Ovary (tissue), 7 donors: ENCODE measurements at regions not wholly inside any gene's neighbourhood (a gene's known extent, or its start where the extent isn't known, plus 50 kb on each side); places are given as distances from the start of the nearest gene placed in this dataset.

Experiments used
- DNase-seq, 5 donors: peaks; one replicate each; pipeline ENCODE4 v3.0.0-alpha.2; 2019 to 2020
- H3K27ac ChIP-seq, 2 donors: fragments of 200-600 bp; one replicate each; pipeline versions ENCODE4 v1.5.1 to v1.8.0; 2019 to 2022
- H3K27me3 ChIP-seq: fragments of 200-600 bp; one replicate; pipeline ENCODE4 v1.8.0; 2022
- H3K36me3 ChIP-seq: fragments of 200-600 bp; sonication (generic); one replicate; pipeline ENCODE4 v1.5.1; 2019
- H3K4me1 ChIP-seq: one replicate; pipeline ENCODE4 v1.8.1; 2013; ENCODE audit warnings: mild to moderate bottlenecking, moderate library complexity; ENCODE audit not compliant: insufficient read depth
- H3K4me3 ChIP-seq: fragments of 200-600 bp; sonication (generic); one replicate; pipeline ENCODE4 v1.5.1; 2017
- H3K9me3 ChIP-seq, 2 donors: fragments of 200-600 bp in 1 of 2; sonication (generic) in 1 of 2; one replicate each; pipeline versions ENCODE4 v1.5.1 to v1.8.1; 2013 to 2019; ENCODE audit warnings: mild to moderate bottlenecking in 1 of 2, moderate library complexity in 1 of 2
- CTCF ChIP-seq, 3 donors: fragments of 450-650 bp in 2 of 3; fragments of 200-600 bp in 1 of 3; IDR thresholded peaks; one replicate each; pipeline versions ENCODE4 v1.5.1 to v1.8.0; 2016 to 2022; ENCODE audit warnings: antibody characterized with exemption in 3 of 3, mild to moderate bottlenecking in 1 of 3
- EP300 ChIP-seq: sonication (generic); formaldehyde crosslinking; IDR thresholded peaks from one replicate; pipeline ENCODE4 v1.6.1; 2017; ENCODE audit warnings: antibody characterized with exemption
- POLR2A ChIP-seq: fragments of 450-650 bp; IDR thresholded peaks from one replicate; pipeline ENCODE4 v1.6.1; 2017; ENCODE audit warnings: antibody characterized with exemption, mild to moderate bottlenecking, moderate library complexity
- WGBS, 3 donors: extraction: QIAGEN DNeasy Blood & Tissue Kit in 1 of 3; methylation state at CpG; one replicate each; pipeline versions ENCODE4 v1.1.5 to v1.1.7; 2013 to 2017; 5-methylcytosine and 5-hydroxymethylcytosine counted together
- intact Hi-C, 4 donors: fragments of 100-400 bp; cut with DNase I; formaldehyde crosslinking; loops; one replicate each; pipeline versions ENCODE4 v1.11.0 to v1.15.1; 2022 to 2023
- donor health status: DM: no; HTN: no; CAD: no; lungs with moderate emphysema.
- donor health status: DM: no; HTN: no; CAD: no.
- donor health status: Bipolar disorder and iron deficiency.
- donor health status: DM: no; HTN: no; CAD: no.
- donor health status: DM: yes; HTN: yes; CAD: no.

DNA sequence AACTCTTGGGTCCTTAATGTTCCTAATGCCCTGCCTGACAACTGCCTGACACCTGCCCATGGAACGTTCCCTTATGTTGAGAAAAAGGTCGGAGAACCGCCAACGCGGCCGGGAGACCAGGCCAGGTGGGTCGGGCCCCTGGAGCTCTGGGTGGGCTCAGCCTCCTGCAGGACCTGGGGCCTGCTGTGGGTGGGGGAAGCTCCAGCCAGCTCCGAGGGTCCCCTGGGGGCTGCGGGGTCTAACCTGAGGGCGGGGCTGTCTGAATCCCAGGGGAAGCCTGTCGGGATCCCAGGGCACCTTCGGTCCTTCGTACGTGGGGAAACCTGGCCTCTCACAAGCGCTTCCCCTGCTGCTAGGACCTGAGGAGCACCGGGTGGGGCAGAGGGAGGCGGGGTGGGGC lies 296.0 kb downstream of the NDUFA10 start:
- DNase-seq, result peak in 1 of 5 donors; percentile 10
- TF ChIP-seq CTCF (IDR thresholded peaks at IDR 0.05), result no peak
- TF ChIP-seq POLR2A, result no peak
- TF ChIP-seq EP300, result no peak
- Histone ChIP-seq H3K27me3 (no peaks in the 10 kb centered on the region), H3K9me3 (no peaks in the 10 kb centered on the region), H3K27ac (no peak overlapping the region), H3K36me3 (no peaks in the 10 kb centered on the region), H3K4me1 (no peaks in the 10 kb centered on the region), H3K4me3 (no peak overlapping the region)
- 93 to 95% (median 95%) methylated on average over 17 of the region's 17 CpGs for WGBS, 3 donors
- intact Hi-C loops, result no loop called here

- H3K4me3 ChIP-seq, result no peak overlapping the region
- no peak overlapping the region for H3K27ac ChIP-seq
- no peaks in the 10 kb centered on the region for H3K36me3 ChIP-seq
- H3K27me3 ChIP-seq, result no peaks in the 10 kb centered on the region
- no peaks in the 10 kb centered on the region for H3K9me3 ChIP-seq
- intact Hi-C loops, result no loop called here
- DNase-seq, result peak in 1 of 5 donors; percentile 2
- TF ChIP-seq EP300, result no peak
- TF ChIP-seq POLR2A, result no peak
- TF ChIP-seq CTCF (IDR thresholded peaks at IDR 0.05), result no peak
- no peaks in the 10 kb centered on the region for H3K4me1 ChIP-seq
- WGBS, 3 donors, result 85 to 90% (median 86%) methylated on average over 15 of the region's 15 CpGs
Observed at GRCh38 chr2:239728751-239729150, 296.4 kb downstream of the NDUFA10 start.

GRCh38 chr2:239727776-239728600 lies 297.2 kb downstream of the NDUFA10 start:
- peak in 2 of 5 donors; percentile 13 to 18 for DNase-seq
- WGBS, 3 donors, result 55 to 61% (median 59%) methylated on average over 30 of the region's 30 CpGs

GRCh38 chr2:239727182-239727775 lies 297.9 kb downstream of the NDUFA10 start:
- TF ChIP-seq CTCF (IDR thresholded peaks at IDR 0.05), result no peak
- no peak for TF ChIP-seq EP300
- TF ChIP-seq POLR2A, result no peak
- intact Hi-C loops, result no loop called here
- Histone ChIP-seq H3K27ac (no peak overlapping the region), H3K9me3 (no peaks in the 10 kb centered on the region), H3K4me3 (no peak overlapping the region), H3K36me3 (no peaks in the 10 kb centered on the region), H3K4me1 (no peaks in the 10 kb centered on the region), H3K27me3 (no peaks in the 10 kb centered on the region)
- 87 to 95% (median 89%) methylated on average over 15 to 16 of the region's 16 CpGs for WGBS, 3 donors
- DNase-seq, result peak in 1 of 5 donors; percentile 7

More at GRCh38 chr2:239727776-239728600, 297.2 kb downstream of the NDUFA10 start:
- Histone ChIP-seq H3K9me3 (no peaks in the 10 kb centered on the region), H3K4me1 (no peaks in the 10 kb centered on the region), H3K4me3 (no peak overlapping the region), H3K36me3 (no peaks in the 10 kb centered on the region), H3K27ac (no peak overlapping the region), H3K27me3 (no peaks in the 10 kb centered on the region)
- TF ChIP-seq EP300 (no peak), CTCF (IDR thresholded peaks at IDR 0.05) (no peak), POLR2A (no peak)
- intact Hi-C loops, result no loop called here
